Embryonic facial prominence (tissue), 1 donor: ENCODE measurements at regions not wholly inside any gene's neighbourhood (a gene's known extent, or its start where the extent isn't known, plus 50 kb on each side); places are given as distances from the start of the nearest gene placed in this dataset.

Source experiments
- DNase-seq: peaks from one replicate; pipeline ENCODE4 v3.0.0-alpha.2; 2016; ENCODE audit errors: extremely low spot score

GRCh38 chr12:5195691-5196090, 152.0 kb downstream of the KCNA5 start:
- DNase-seq: no peak

GRCh38 chr12:5197131-5197530, 153.5 kb downstream of the KCNA5 start:
- no peak for DNase-seq

- no peak for DNase-seq
These were observed 154.0 kb downstream of the KCNA5 start for GRCh38 chr12:5197656-5198055.

GRCh38 chr12:5200278-5201087, 156.8 kb downstream of the KCNA5 start:
- no peak for DNase-seq

- DNase-seq: no peak
These were observed 158.0 kb downstream of the KCNA5 start for GRCh38 chr12:5201554-5202218.

- DNase-seq: no peak
These were observed 159.6 kb downstream of the KCNA5 start for GRCh38 chr12:5203274-5203673.

- no peak for DNase-seq
These were observed 160.0 kb downstream of the KCNA5 start for GRCh38 chr12:5203720-5204119.

- no peak for DNase-seq
These were observed 160.6 kb downstream of the KCNA5 start for GRCh38 chr12:5204271-5204670.

GRCh38 chr12:5204831-5205230, 161.2 kb downstream of the KCNA5 start:
- no peak for DNase-seq

- DNase-seq: no peak
These were observed 162.9 kb downstream of the KCNA5 start for GRCh38 chr12:5206401-5207175.

GRCh38 chr12:5210179-5210922, 166.7 kb downstream of the KCNA5 start:
- no peak for DNase-seq

- DNase-seq: no peak
These were observed 167.2 kb downstream of the KCNA5 start for GRCh38 chr12:5210923-5211290.

GRCh38 chr12:5213336-5213735, 169.7 kb downstream of the KCNA5 start:
- no peak for DNase-seq

GRCh38 chr12:5213990-5214389, 170.3 kb downstream of the KCNA5 start:
- no peak for DNase-seq

- no peak for DNase-seq
These were observed 174.3 kb downstream of the KCNA5 start for GRCh38 chr12:5217936-5218335.

GRCh38 chr12:5220099-5220498, 176.4 kb downstream of the KCNA5 start:
- DNase-seq: no peak

- no peak for DNase-seq
These were observed 177.2 kb downstream of the KCNA5 start for GRCh38 chr12:5220835-5221234.

- no peak for DNase-seq
These were observed 178.4 kb downstream of the KCNA5 start for GRCh38 chr12:5222011-5222461.

- no peak for DNase-seq
These were observed 179.1 kb downstream of the KCNA5 start for GRCh38 chr12:5222729-5223128.

- DNase-seq: no peak
These were observed 180.2 kb downstream of the KCNA5 start for GRCh38 chr12:5223881-5224280.

GRCh38 chr12:5226581-5226980, 182.9 kb downstream of the KCNA5 start:
- no peak for DNase-seq
